Coronary artery (tissue), 2 donors: ENCODE measurements at regions not wholly inside any gene's neighbourhood (a gene's known extent, or its start where the extent isn't known, plus 50 kb on each side); places are given as distances from the start of the nearest gene placed in this dataset.
"Not testable (repeated sequence)": the region's sequence is repeated elsewhere in the genome, so short reads cannot be mapped to it uniquely, and the experiment has no call there.

Source experiments
- DNase-seq: peaks from one replicate; pipeline ENCODE4 v3.0.0-alpha.2; 2017; ENCODE audit warnings: low spot score
- H3K27ac ChIP-seq, 2 donors: fragments of 200-600 bp; sonication (generic); one replicate each; pipeline ENCODE4 v1.5.1; 2016 to 2019
- H3K4me3 ChIP-seq: fragments of 200-600 bp; sonication (generic); 2 replicates; pipeline ENCODE4 v1.5.1; 2016; ENCODE audit warnings: mild to moderate bottlenecking, moderate library complexity
- TF ChIP-seq, protein P1 (sequence below): fragments of 200-600 bp; sonication (generic); IDR thresholded peaks from one replicate; pipeline ENCODE4 v1.5.1; 2019; ENCODE audit warnings: antibody characterized with exemption

DNA sequence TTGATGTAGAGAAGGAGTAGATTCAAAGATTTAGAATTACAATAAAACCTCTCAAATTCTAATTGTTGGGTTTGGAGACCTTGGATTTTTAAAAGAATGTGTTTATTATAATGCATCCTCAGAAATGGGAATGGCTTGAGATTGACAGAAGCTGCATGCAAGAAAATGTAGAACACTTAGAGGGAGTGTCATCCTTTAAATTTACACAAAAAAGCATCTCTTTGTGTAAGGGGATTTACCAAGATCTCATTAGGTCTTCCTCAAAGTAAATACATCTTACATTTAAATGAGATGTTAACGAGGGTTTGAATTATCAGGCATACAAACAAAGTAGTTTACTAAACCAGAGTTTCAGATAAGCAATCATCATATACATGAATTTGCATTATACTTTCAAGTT, 615.0 kb downstream of the FAM133A start:
- DNase-seq, result no peak
- H3K4me3 ChIP-seq, result no peak overlapping the region
- H3K27ac ChIP-seq, result no peak overlapping the region
- TF ChIP-seq, protein P1, sequence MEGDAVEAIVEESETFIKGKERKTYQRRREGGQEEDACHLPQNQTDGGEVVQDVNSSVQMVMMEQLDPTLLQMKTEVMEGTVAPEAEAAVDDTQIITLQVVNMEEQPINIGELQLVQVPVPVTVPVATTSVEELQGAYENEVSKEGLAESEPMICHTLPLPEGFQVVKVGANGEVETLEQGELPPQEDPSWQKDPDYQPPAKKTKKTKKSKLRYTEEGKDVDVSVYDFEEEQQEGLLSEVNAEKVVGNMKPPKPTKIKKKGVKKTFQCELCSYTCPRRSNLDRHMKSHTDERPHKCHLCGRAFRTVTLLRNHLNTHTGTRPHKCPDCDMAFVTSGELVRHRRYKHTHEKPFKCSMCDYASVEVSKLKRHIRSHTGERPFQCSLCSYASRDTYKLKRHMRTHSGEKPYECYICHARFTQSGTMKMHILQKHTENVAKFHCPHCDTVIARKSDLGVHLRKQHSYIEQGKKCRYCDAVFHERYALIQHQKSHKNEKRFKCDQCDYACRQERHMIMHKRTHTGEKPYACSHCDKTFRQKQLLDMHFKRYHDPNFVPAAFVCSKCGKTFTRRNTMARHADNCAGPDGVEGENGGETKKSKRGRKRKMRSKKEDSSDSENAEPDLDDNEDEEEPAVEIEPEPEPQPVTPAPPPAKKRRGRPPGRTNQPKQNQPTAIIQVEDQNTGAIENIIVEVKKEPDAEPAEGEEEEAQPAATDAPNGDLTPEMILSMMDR, result no peak

DNA sequence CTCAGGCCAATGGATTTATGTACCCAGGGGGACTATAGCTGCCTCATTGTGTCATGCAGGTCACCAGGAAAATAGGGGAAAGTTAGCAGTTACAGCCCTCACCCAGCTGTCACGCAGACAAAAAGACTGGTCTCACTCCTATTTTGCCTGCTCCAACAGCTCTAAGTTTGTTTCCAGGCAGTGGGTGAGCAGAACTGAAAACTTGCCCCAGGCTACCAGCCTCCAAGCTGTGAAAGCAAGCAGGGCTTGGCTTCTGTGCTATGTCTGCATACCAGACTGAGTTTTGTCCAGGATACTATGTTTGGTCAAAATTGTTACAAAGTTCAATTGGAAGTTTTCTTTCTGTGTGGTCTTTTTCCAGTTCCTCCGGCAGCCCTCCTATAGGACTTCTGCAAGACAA, 628.4 kb downstream of the FAM133A start:
- no peak for DNase-seq
- Histone ChIP-seq H3K4me3 (no peak overlapping the region), H3K27ac (no peak overlapping the region)
- TF ChIP-seq, protein P1, result no peak

DNA sequence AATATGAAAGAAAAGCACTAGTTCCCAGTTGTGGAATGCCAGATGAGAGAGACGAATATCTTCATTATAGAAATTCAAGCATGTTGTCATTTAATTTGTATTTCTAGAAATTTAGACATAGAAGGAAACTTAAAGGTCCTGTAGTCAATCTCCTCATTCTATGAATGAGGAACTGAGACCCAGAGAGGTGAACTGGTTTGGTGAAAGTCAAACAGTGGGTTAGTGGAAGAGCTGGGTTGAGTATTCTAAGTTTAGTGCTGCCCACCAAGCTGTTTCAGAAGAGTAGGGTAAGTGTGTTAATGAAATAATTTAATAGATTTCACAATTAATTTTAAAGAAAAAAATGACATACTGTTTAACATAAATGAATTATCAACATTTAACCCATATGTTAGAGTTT, 655.2 kb downstream of the FAM133A start:
- TF ChIP-seq, protein P1, result no peak
- no peak overlapping the region for H3K4me3 ChIP-seq
- H3K27ac ChIP-seq, result no peak overlapping the region
- no peak for DNase-seq

DNA sequence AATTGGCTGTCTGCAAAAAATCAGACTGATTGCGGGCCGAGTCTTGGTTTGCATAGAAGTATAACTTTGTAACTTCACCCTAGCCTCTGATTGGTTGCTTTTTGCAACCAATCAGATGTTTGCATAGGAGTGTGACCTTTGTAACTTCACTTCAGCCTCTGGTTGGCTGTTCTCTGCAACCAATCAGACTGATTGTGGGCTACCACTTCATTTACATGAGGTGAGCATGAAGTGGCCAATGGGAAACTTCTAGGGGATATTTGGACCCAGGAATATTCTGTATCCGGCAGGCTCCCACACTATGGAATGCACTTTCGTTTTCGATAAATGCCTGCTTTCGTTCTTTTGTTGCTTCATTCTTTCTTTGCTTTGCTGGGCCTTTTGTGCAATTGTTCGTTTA, 667.7 kb downstream of the FAM133A start:
- not testable (repeated sequence) for DNase-seq, H3K27ac ChIP-seq, H3K4me3 ChIP-seq

DNA sequence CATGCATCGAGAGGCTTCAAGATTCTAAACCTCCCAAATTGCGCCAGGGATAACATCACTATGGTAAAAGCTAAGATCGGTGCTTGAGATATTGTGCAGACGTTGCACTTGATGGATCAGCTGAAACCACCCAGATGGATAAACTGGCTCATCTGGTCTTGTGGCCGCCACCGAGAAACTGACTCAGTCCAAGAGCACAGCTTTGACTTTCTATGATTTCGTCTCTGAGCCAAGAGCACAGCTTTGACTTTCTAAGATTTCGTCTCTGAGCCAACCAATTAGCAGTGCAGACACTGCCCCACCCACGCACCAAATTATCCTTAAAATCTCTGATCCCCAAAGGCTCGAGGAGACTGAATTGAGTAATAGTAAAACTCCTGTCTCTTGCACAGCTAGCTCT, 687.2 kb downstream of the FAM133A start:
- DNase-seq, result no peak
- Histone ChIP-seq H3K4me3 (no peak overlapping the region), H3K27ac (no peak overlapping the region)
- TF ChIP-seq, protein P1, result no peak

DNA sequence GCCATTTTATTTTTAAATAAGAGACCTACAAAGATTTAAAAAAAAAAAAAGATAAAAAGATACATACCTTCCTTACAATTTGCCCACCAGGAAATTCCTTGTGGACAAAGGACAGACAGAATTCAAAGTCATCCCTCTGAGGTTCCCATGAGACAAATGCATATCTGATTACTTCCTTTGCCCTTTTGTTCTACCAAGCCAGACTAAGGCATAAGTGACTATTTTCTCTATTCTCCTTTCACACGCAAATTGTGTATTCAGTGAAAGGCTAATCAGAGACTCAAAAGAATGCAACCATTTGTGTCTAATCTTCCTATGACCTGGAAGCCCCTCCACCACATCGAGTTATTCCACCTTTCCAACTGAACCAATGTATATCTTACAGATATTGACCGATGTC, 691.7 kb downstream of the FAM133A start:
- TF ChIP-seq, protein P1, result no peak
- DNase-seq, result no peak
- no peak overlapping the region for H3K27ac ChIP-seq
- no peak overlapping the region for H3K4me3 ChIP-seq

DNA sequence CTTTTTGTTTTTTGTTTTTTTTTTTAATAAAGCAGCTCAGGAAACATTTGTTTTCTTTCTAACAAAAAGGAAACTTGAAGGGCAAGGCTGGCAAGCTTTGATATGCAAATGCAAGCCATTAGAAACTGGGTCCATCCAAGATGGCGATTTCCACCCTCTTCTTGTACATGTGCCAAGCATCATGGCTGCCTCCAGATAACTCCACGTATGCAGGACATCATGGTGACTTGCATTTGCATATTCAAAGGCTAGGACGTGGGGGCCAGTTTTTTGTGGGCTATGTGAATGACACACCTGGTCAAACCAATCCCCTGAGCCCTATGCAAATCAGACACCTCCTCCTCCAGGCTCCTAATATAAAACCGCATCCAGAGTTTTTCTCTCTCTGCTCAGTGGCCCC, 692.6 kb downstream of the FAM133A start:
- TF ChIP-seq, protein P1, result no peak
- no peak for DNase-seq
- Histone ChIP-seq H3K4me3 (no peak overlapping the region), H3K27ac (no peak overlapping the region)

DNA sequence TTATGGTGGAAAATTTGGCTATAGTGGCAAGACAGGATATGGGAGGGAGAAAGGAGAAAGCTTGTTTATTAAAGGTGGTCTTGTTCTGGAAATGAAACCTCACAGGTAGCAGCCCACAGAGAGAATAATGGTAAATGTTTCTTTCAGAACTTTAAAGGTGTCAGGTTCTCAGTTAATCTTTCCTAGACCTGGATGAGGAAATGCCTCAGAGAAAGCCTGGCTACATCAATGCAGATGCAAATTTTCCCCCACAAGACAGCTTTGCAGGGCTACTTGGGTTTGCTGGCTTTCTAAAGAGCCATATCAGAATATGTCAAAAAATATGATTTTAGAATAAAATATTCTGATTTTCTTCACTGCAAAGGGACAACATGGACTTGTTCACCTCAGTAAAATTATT, 715.0 kb downstream of the FAM133A start:
- no peak for DNase-seq
- no peak overlapping the region for H3K27ac ChIP-seq
- TF ChIP-seq, protein P1, result no peak
- no peak overlapping the region for H3K4me3 ChIP-seq
